ENCODE measurements at regions not wholly inside any gene's neighbourhood (a gene's known extent, or its start where the extent isn't known, plus 50 kb on each side); places are given as distances from the start of the nearest gene placed in this dataset.

DNA sequence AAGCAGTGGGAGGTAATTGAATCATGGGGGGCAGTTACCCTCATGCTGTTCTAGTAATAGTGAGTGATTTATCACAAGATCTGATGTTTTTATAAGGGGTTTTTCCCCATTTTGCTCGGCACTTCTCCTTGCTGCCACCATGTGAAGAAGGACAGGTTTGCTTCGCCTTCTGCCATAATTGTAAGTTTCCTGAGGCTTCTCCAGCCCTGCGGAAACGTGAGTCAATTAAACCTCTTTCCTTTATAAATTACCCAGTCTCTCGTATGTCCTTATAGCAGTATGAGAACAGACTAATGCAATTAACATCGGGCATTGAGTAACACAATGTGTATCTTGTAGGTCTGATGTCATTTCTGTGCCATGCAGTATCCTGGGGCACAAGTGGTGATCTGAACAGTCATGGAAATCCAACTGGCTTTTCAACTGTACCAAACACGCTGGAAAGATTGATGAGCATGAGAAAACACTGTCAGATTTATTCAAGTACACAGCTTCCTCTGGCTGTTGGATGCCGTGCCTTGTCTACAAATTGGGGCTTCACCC, 208.6 kb upstream of the KIAA1217 start:
- Histone ChIP-seq H3K4me2 (ENCODE audit: control insufficient read depth, insufficient read depth) (no peak overlapping the region), H3K36me3 (ENCODE audit: control insufficient read depth in 2 of 2, insufficient read depth in 2 of 2, low read length in 1 of 2) (no peaks in the 10 kb centered on the region), H4K20me1 (ENCODE audit: control insufficient read depth, insufficient read depth) (no peaks in the 10 kb centered on the region), H3K27me3 (replicated peaks in 1 of 2; ENCODE audit: control insufficient read depth in 2 of 2, insufficient read depth in 2 of 2, low read length in 1 of 2) (no peaks in the 10 kb centered on the region; a peak in 1 of 4 replicates), H3K9ac (ENCODE audit: control insufficient read depth, insufficient read depth, low read length) (no peak overlapping the region), H3K27ac (ENCODE audit: control insufficient read depth, insufficient read depth) (no peak overlapping the region), H3K4me3 (no peak overlapping the region), H3K9me3 (replicated peaks; ENCODE audit: control insufficient read depth, insufficient read depth, low read length) (no peaks in the 10 kb centered on the region), H3K4me1 (ENCODE audit: control insufficient read depth, insufficient read depth, low read length) (no peaks in the 10 kb centered on the region), H2AFZ (ENCODE audit: control insufficient read depth, low read depth, low read length) (no peak overlapping the region), H3K79me2 (ENCODE audit: control insufficient read depth, insufficient read depth, low read length) (no peaks in the 10 kb centered on the region)
- ATAC-seq (no peak), DNase-seq (ENCODE audit: low read depth, low spot score) (no peak), FAIRE-seq (no peak)
- in situ Hi-C loops (cut with MboI) (no loop called here), intact Hi-C loops (cut with micrococcal nuclease; ENCODE audit: unreplicated experiment) (no loop called here)
- ChIA-PET SMC1A (ENCODE audit: uncharacterized antibody, unreplicated experiment) (no interaction called here), CTCF (no interaction called here), RAD21 (ENCODE audit: unreplicated experiment) (no interaction called here), POLR2A (no interaction called here)
- 21% methylated on average over 8 of the region's 8 CpGs for WGBS (ENCODE audit: insufficient coverage, insufficient replicate concordance, low lambda C conversion rate, missing lambda C conversion rate)
- BruUV-seq (replicated peaks): no TSS peak
- TF ChIP-seq ZNF274 (IDR thresholded peaks at IDR 0.05; ENCODE audit: insufficient read depth, insufficient read length): no peak
- no peak for TF ChIP-seq ETV6 (conservative IDR thresholded peaks at IDR 0.05 in 1 of 2, IDR thresholded peaks at IDR 0.05 in 1 of 2; ENCODE audit: borderline replicate concordance in 1 of 2, low read depth in 1 of 2)

DNA sequence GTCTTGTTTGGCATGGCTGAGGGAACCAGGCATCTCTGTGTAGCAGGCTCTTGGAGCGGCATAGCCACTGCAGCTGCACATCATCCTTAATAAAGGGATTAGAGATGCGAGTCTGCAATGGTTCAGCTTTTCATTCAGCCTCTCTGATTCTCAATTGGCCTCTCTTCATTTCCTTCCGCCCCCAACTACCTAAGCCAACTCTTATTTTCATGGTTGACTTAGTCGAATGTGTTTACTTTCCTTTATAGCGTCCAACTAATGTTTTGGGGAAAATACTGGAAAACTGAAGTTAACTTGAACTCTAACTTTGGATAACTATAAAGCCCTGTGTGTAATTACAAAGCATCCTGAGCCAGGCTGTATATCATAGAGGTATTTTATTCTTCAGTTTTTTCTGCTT, 202.2 kb upstream of the KIAA1217 start:
- SMC1A ChIA-PET (ENCODE audit: uncharacterized antibody, unreplicated experiment): no interaction called here
- intact Hi-C loops (cut with micrococcal nuclease; ENCODE audit: unreplicated experiment): no loop called here
- DNase-seq (ENCODE audit: low read depth, low spot score) (no peak), FAIRE-seq (no peak), ATAC-seq (no peak)
- Histone ChIP-seq H3K9me3 (replicated peaks; ENCODE audit: control insufficient read depth, insufficient read depth, low read length) (no peaks in the 10 kb centered on the region), H3K4me2 (ENCODE audit: control insufficient read depth, insufficient read depth) (no peak overlapping the region), H3K27me3 (replicated peaks in 1 of 2; ENCODE audit: control insufficient read depth in 2 of 2, insufficient read depth in 2 of 2, low read length in 1 of 2) (no peaks in the 10 kb centered on the region), H3K9ac (ENCODE audit: control insufficient read depth, insufficient read depth, low read length) (no peak overlapping the region), H3K27ac (ENCODE audit: control insufficient read depth, insufficient read depth) (no peak overlapping the region), H3K4me1 (ENCODE audit: control insufficient read depth, insufficient read depth, low read length) (no peaks in the 10 kb centered on the region), H3K36me3 (ENCODE audit: control insufficient read depth in 2 of 2, insufficient read depth in 2 of 2, low read length in 1 of 2) (no peaks in the 10 kb centered on the region), H2AFZ (ENCODE audit: control insufficient read depth, low read depth, low read length) (no peak overlapping the region), H3K79me2 (ENCODE audit: control insufficient read depth, insufficient read depth, low read length) (no peaks in the 10 kb centered on the region), H4K20me1 (ENCODE audit: control insufficient read depth, insufficient read depth) (no peaks in the 10 kb centered on the region), H3K4me3 (no peak overlapping the region)
- RAD21 ChIA-PET (ENCODE audit: unreplicated experiment): no interaction called here
- 24% methylated on average over 5 of the region's 5 CpGs for WGBS (ENCODE audit: insufficient coverage, insufficient replicate concordance, low lambda C conversion rate, missing lambda C conversion rate)
- CTCF ChIA-PET: no interaction called here
- no TSS peak for BruUV-seq (replicated peaks)
- POLR2A ChIA-PET: no interaction called here
- in situ Hi-C loops (cut with MboI): no loop called here
- TF ChIP-seq, protein P1, sequence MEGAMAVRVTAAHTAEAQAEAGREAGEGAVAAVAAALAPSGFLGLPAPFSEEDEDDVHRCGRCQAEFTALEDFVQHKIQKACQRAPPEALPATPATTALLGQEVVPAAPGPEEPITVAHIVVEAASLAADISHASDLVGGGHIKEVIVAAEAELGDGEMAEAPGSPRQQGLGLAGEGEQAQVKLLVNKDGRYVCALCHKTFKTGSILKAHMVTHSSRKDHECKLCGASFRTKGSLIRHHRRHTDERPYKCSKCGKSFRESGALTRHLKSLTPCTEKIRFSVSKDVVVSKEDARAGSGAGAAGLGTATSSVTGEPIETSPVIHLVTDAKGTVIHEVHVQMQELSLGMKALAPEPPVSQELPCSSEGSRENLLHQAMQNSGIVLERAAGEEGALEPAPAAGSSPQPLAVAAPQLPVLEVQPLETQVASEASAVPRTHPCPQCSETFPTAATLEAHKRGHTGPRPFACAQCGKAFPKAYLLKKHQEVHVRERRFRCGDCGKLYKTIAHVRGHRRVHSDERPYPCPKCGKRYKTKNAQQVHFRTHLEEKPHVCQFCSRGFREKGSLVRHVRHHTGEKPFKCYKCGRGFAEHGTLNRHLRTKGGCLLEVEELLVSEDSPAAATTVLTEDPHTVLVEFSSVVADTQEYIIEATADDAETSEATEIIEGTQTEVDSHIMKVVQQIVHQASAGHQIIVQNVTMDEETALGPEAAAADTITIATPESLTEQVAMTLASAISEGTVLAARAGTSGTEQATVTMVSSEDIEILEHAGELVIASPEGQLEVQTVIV (IDR thresholded peaks at IDR 0.05; ENCODE audit: borderline replicate concordance, partially characterized antibody): no peak
- TF ChIP-seq, protein P2, sequence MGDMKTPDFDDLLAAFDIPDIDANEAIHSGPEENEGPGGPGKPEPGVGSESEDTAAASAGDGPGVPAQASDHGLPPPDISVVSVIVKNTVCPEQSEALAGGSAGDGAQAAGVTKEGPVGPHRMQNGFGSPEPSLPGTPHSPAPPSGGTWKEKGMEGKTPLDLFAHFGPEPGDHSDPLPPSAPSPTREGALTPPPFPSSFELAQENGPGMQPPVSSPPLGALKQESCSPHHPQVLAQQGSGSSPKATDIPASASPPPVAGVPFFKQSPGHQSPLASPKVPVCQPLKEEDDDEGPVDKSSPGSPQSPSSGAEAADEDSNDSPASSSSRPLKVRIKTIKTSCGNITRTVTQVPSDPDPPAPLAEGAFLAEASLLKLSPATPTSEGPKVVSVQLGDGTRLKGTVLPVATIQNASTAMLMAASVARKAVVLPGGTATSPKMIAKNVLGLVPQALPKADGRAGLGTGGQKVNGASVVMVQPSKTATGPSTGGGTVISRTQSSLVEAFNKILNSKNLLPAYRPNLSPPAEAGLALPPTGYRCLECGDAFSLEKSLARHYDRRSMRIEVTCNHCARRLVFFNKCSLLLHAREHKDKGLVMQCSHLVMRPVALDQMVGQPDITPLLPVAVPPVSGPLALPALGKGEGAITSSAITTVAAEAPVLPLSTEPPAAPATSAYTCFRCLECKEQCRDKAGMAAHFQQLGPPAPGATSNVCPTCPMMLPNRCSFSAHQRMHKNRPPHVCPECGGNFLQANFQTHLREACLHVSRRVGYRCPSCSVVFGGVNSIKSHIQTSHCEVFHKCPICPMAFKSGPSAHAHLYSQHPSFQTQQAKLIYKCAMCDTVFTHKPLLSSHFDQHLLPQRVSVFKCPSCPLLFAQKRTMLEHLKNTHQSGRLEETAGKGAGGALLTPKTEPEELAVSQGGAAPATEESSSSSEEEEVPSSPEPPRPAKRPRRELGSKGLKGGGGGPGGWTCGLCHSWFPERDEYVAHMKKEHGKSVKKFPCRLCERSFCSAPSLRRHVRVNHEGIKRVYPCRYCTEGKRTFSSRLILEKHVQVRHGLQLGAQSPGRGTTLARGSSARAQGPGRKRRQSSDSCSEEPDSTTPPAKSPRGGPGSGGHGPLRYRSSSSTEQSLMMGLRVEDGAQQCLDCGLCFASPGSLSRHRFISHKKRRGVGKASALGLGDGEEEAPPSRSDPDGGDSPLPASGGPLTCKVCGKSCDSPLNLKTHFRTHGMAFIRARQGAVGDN (IDR thresholded peaks at IDR 0.05): no peak
- TF ChIP-seq, protein P3, sequence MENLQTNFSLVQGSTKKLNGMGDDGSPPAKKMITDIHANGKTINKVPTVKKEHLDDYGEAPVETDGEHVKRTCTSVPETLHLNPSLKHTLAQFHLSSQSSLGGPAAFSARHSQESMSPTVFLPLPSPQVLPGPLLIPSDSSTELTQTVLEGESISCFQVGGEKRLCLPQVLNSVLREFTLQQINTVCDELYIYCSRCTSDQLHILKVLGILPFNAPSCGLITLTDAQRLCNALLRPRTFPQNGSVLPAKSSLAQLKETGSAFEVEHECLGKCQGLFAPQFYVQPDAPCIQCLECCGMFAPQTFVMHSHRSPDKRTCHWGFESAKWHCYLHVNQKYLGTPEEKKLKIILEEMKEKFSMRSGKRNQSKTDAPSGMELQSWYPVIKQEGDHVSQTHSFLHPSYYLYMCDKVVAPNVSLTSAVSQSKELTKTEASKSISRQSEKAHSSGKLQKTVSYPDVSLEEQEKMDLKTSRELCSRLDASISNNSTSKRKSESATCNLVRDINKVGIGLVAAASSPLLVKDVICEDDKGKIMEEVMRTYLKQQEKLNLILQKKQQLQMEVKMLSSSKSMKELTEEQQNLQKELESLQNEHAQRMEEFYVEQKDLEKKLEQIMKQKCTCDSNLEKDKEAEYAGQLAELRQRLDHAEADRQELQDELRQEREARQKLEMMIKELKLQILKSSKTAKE (IDR thresholded peaks at IDR 0.05; ENCODE audit: low read depth, poor library complexity, severe bottlenecking): no peak
- TF ChIP-seq CHD2 (IDR thresholded peaks at IDR 0.05; ENCODE audit: borderline replicate concordance, low read depth, low read length) (no peak), HDGF (IDR thresholded peaks at IDR 0.05) (no peak), CHD1 (IDR thresholded peaks at IDR 0.05; ENCODE audit: low read depth, low read length) (no peak), ZNF384 (IDR thresholded peaks at IDR 0.05; ENCODE audit: borderline replicate concordance, low read depth, low read length) (no peak)

Data from GM12878 (cell line).